ENCODE measurements at regions not wholly inside any gene's neighbourhood (a gene's known extent, or its start where the extent isn't known, plus 50 kb on each side); places are given as distances from the start of the nearest gene placed in this dataset.

- no peak for TF ChIP-seq POLR2A (IDR thresholded peaks at IDR 0.05)
- TF ChIP-seq, protein P1, sequence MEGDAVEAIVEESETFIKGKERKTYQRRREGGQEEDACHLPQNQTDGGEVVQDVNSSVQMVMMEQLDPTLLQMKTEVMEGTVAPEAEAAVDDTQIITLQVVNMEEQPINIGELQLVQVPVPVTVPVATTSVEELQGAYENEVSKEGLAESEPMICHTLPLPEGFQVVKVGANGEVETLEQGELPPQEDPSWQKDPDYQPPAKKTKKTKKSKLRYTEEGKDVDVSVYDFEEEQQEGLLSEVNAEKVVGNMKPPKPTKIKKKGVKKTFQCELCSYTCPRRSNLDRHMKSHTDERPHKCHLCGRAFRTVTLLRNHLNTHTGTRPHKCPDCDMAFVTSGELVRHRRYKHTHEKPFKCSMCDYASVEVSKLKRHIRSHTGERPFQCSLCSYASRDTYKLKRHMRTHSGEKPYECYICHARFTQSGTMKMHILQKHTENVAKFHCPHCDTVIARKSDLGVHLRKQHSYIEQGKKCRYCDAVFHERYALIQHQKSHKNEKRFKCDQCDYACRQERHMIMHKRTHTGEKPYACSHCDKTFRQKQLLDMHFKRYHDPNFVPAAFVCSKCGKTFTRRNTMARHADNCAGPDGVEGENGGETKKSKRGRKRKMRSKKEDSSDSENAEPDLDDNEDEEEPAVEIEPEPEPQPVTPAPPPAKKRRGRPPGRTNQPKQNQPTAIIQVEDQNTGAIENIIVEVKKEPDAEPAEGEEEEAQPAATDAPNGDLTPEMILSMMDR (IDR thresholded peaks at IDR 0.05) = no peak
Measured at GRCh38 chr11:14589421-14589820, 54.2 kb upstream of the PDE3B start.
